G401.6 (cell line): ENCODE measurements at regions not wholly inside any gene's neighbourhood (a gene's known extent, or its start where the extent isn't known, plus 50 kb on each side); places are given as distances from the start of the nearest gene placed in this dataset.

Experiments
- FAIRE-seq: peaks from 2 replicates; lab custom pipeline; 2012; peaks lifted over from hg19 to GRCh38; lab: Jason Lieb, UNC

DNA sequence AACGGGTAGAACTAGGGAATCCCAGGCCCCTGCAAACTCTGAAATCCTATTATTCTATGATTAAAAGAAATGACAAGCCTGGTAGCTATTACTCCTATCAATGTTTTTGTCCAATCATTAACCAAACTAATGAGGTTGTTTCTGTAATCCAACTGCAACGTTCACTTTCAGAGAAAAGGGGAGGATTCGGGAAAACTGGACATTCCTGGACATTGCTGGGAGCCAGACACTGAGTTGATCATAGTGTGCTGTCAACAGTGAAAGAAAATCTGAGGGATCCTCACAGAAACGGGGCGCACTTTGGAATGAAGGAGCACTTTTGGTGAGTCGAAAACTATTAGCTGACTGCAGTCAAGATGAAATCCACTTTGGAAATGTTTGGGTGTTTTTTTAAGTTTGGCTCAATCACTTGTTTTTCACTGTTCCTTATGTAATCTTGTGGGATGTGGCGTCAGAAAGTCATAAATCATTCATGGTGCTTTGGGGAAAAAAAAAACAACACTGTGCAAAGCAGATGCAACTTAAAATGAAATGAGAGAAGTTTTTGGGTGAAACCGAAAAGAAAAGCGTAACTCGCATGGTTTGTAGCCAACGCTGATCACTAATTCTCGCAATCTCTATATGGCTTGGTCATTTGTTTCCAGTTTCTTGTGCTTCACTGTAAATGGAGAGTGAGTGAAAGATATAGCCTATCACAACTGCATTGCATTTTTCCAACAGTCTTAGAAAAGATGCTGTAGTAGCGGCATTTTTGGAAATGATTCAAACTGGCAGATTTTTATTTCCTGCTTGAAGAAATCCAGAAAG lies 51.2 kb upstream of the ADRA1B start:
- no peak for FAIRE-seq

DNA sequence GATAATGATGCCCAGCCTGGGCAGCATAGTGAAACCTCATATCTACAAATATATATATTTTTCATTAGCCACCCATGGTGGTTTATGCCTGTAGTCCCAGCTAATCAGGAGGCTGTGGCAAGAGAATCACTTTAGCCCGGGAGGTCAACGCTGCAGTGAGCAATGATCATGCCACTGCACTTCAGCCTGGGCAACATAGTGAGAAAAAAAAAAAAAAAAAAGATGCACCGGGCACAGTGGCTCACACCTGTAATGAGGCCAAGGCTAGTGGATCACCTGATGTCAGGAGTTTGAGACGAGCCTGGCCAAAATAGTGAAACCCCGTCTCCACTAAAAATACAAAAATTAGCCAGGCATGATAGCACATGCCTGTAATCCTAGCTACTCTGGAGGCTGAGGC lies 50.2 kb upstream of the ADRA1B start:
- FAIRE-seq: no peak
